ENCODE measurements at regions not wholly inside any gene's neighbourhood (a gene's known extent, or its start where the extent isn't known, plus 50 kb on each side); places are given as distances from the start of the nearest gene placed in this dataset.

DNA sequence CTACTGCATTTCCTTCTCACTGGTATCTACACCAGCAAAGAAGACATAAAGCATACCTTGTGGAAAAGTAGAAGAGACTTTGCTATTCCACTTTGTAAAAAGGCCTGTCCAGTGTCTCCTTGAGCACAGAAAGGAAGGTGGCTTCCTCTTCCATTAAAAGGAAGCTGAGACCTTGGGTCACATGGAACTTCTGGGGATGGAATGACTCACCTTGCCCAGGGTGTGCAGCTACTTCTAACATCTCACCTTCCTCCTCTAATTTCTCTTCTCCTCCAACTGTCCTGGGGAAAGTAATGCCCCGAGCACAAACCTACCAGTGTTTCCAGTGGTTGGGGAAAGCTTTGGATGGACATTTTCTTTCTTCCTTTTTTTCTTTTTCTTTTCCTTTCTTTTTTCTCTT lies 848.8 kb upstream of the MAP3K7 start:
- DNase-seq (no peak), ATAC-seq (no peak)
- CTCF ChIA-PET: no interaction called here
- intact Hi-C loops (cut with micrococcal nuclease): no loop called here
- POLR2A ChIA-PET: no interaction called here
- Mint-ChIP-seq H3K36me3 (ENCODE audit: low read depth) (no peaks in the 10 kb centered on the region), H3K9me3 (no peaks in the 10 kb centered on the region), H3K27ac (no peak overlapping the region), H3K4me3 (no peak overlapping the region), H3K27me3 (no peaks in the 10 kb centered on the region), H3K4me1 (ENCODE audit: low read depth) (no peaks in the 10 kb centered on the region)
- TF ChIP-seq, protein P1, sequence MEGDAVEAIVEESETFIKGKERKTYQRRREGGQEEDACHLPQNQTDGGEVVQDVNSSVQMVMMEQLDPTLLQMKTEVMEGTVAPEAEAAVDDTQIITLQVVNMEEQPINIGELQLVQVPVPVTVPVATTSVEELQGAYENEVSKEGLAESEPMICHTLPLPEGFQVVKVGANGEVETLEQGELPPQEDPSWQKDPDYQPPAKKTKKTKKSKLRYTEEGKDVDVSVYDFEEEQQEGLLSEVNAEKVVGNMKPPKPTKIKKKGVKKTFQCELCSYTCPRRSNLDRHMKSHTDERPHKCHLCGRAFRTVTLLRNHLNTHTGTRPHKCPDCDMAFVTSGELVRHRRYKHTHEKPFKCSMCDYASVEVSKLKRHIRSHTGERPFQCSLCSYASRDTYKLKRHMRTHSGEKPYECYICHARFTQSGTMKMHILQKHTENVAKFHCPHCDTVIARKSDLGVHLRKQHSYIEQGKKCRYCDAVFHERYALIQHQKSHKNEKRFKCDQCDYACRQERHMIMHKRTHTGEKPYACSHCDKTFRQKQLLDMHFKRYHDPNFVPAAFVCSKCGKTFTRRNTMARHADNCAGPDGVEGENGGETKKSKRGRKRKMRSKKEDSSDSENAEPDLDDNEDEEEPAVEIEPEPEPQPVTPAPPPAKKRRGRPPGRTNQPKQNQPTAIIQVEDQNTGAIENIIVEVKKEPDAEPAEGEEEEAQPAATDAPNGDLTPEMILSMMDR (IDR thresholded peaks at IDR 0.05): no peak

DNA sequence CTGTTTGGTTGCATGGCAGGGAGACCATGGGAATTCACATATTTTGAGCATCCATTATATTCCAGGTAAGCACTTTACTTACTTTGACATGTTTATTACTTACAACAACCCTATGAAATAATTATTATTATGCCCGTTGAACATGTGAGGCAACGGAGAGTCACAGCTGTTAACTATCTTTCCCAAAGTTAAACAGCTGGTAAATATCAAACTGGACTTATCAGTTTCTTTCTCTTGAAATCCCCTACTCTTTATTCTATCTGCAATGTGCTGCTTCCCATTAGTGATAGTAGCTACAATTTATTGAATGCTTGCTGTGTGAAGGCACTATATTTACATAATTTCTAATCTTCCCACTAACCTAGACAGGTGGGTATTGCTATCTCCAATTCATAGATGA lies 847.7 kb upstream of the MAP3K7 start:
- Mint-ChIP-seq H3K4me1 (ENCODE audit: low read depth) (no peaks in the 10 kb centered on the region), H3K27ac (no peak overlapping the region), H3K27me3 (no peaks in the 10 kb centered on the region), H3K9me3 (no peaks in the 10 kb centered on the region), H3K4me3 (no peak overlapping the region), H3K36me3 (ENCODE audit: low read depth) (no peaks in the 10 kb centered on the region)
- ATAC-seq (no peak), DNase-seq (no peak)
- TF ChIP-seq, protein P1 (IDR thresholded peaks at IDR 0.05): no peak
- intact Hi-C loops (cut with micrococcal nuclease): no loop called here
- ChIA-PET CTCF (no interaction called here), POLR2A (no interaction called here)

DNA sequence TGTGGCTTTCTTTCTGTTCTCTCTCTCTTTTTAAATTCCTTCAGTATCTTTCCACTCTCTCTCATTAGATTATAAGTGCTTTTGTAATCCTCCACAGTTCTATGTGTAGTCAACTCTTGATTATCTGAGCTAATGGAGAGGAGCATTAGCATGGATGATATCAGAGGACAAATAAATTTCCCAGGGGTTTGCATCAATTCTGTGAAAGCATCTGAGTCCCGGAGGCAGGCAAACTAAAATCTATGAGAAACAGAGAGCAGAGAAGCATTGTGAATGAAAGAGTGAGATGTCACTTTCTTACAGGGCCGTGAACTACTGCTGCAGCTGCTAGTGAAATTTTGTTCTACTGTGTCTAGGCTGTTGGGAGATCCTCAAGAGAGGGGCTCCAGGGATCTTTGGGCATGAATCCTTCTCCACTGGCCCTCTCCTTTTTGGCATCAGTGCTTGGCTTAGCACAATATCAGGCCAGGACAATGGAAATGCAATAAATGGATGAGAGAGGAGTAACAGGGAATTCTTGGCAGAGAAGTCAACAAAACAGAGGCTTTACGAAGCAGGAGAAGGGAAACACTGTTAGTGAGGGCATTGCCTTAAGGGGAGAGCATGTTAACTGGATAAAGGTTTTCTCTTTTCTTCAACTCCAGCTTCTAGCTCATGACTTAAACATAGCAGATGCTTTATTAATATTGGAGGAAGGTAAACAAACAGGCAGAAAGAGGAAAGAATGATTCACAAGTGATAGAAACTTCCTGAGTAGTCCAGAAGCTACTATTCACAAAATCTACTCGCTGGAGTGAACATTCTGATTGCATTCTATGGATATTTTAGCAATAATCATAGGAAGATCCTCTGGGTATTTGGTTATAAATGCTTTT lies 847.0 kb upstream of the MAP3K7 start:
- ATAC-seq: no peak

DNA sequence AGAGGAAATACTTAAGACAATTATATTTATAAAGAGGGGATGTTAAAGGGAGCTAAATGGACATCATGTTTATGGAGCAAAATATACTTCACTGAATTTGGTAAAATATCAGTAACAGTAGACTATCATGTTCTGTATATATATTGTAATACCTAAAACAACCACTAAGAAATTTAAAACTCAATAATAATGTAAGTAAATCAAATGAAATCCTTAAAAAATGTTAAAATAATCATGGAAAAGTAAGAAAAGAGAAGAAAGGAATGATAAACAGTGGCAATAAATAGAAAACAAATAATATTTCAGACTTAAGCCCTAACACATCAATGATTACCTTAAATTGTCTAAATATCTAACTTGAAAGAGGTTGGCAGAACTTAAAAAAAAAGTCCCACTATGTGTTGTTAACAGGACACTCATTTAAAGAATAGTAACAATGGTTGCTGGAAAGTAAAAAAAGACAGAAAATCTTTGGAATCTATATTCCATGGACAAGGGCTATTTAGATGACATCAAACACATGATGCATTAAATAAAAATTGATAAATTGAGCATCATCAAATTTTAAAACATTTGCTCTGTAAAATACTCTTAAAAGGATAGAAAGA lies 842.2 kb upstream of the MAP3K7 start:
- Mint-ChIP-seq H3K4me1 (ENCODE audit: low read depth) (no peaks in the 10 kb centered on the region), H3K4me3 (no peak overlapping the region), H3K27ac (no peak overlapping the region), H3K36me3 (ENCODE audit: low read depth) (no peaks in the 10 kb centered on the region), H3K27me3 (no peaks in the 10 kb centered on the region), H3K9me3 (peaks cover 2% of the 10 kb centered on the region)
- TF ChIP-seq, protein P1 (IDR thresholded peaks at IDR 0.05): no peak
- CTCF ChIA-PET: no interaction called here
- POLR2A ChIA-PET: no interaction called here
- ATAC-seq (no peak), DNase-seq (no peak)
- intact Hi-C loops (cut with micrococcal nuclease): no loop called here

More for the DNA sequence above, 847.0 kb upstream of the MAP3K7 start:
- intact Hi-C loops (cut with micrococcal nuclease): no loop called here
- Mint-ChIP-seq H3K27ac (no peak overlapping the region), H3K27me3 (no peaks in the 10 kb centered on the region), H3K36me3 (ENCODE audit: low read depth) (no peaks in the 10 kb centered on the region), H3K9me3 (no peaks in the 10 kb centered on the region), H3K4me3 (no peak overlapping the region), H3K4me1 (ENCODE audit: low read depth) (no peaks in the 10 kb centered on the region)
- DNase-seq: no peak
- TF ChIP-seq, protein P1 (IDR thresholded peaks at IDR 0.05): no peak
- POLR2A ChIA-PET: no interaction called here
- CTCF ChIA-PET: no interaction called here

DNA sequence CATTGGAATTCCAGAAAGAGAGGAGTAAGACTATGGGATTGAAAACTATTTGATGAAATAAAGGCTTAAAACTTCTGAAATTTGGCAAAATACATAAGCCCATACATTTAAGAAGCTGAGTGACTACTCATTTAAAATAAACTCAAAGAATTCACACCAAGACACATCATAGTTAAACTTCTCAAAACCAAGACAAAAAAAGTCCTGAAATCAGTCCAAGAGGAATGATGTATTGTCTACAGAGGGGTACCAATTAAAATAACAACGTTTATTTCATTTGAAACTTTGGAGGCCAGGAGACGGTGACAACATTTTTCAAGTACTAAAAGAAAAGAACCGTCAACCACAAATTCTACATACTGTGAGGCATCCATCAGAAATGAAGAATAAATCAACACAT lies 841.4 kb upstream of the MAP3K7 start:
- CTCF ChIA-PET: no interaction called here
- H3K27me3 Mint-ChIP-seq: no peaks in the 10 kb centered on the region

More for the DNA sequence above, 841.4 kb upstream of the MAP3K7 start:
- Mint-ChIP-seq H3K4me1 (ENCODE audit: low read depth) (no peaks in the 10 kb centered on the region), H3K36me3 (ENCODE audit: low read depth) (no peaks in the 10 kb centered on the region), H3K9me3 (peaks cover 3% of the 10 kb centered on the region), H3K4me3 (no peak overlapping the region), H3K27ac (no peak overlapping the region)
- no peak for DNase-seq
- TF ChIP-seq, protein P1 (IDR thresholded peaks at IDR 0.05): no peak
- POLR2A ChIA-PET: no interaction called here
- intact Hi-C loops (cut with micrococcal nuclease): no loop called here
- ATAC-seq: no peak

All from activated CD8-positive, alpha-beta T cell treated with anti-CD3 and anti-CD28 coated beads for 36 hours (primary cell).